ENCODE measurements at regions not wholly inside any gene's neighbourhood (a gene's known extent, or its start where the extent isn't known, plus 50 kb on each side); places are given as distances from the start of the nearest gene placed in this dataset.
A peak's percentile ranks its signal among the peaks of the same experiment; 100 is the strongest.
"Not testable (repeated sequence)": the region's sequence is repeated elsewhere in the genome, so short reads cannot be mapped to it uniquely, and the experiment has no call there.

DNA sequence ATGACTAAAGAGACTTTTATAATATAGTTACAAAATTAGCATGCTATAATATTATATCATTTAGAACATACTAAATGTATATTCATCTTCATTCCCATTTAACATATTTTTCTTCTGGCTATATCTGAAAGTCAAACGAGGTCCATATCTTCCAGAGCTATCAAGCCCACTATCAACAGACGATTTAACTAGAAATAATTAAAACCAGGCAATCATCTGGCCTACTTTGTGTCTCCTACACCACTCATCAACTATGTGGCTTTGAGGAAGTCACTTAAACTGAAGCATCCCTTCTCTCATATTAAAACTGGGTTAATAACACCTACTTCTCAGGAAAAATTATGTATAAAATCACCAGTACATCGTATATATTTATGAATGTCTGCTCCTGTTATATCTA lies 1330.5 kb upstream of the PABPC4L start:
- Histone ChIP-seq H3K4me3 (ENCODE audit: low read length) (no peak overlapping the region), H2AFZ (ENCODE audit: low read depth, low read length) (no peak overlapping the region), H3K4me1 (ENCODE audit: insufficient read depth, low read length) (peaks cover 2% of the 10 kb centered on the region), H3K9me3 (ENCODE audit: low read length) (no peaks in the 10 kb centered on the region), H3K27me3 (ENCODE audit: insufficient read depth, low read length) (no peaks in the 10 kb centered on the region), H3K36me3 (ENCODE audit: insufficient read depth, low read length) (no peaks in the 10 kb centered on the region)

DNA sequence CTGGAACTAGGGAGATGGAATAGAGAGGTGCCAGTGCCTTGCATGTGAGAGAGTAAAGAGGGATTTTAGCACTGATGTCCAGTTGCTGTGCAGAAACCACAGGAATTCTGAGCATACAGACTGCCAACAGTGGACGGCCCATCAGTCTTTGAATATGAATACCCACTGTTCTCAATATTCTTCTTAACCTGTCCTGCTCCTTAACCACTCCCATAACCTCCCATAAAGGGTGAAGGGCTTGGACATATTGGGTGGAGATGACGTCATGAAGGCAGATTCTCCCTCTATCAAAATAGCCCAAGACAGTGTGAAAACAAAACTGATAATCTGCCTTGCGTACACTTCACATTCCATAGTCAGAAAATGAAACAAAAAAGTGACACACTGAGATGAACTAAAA lies 1313.7 kb upstream of the PABPC4L start:
- Histone ChIP-seq H3K27me3 (ENCODE audit: insufficient read depth, low read length) (no peaks in the 10 kb centered on the region), H2AFZ (ENCODE audit: low read depth, low read length) (no peak overlapping the region)

DNA sequence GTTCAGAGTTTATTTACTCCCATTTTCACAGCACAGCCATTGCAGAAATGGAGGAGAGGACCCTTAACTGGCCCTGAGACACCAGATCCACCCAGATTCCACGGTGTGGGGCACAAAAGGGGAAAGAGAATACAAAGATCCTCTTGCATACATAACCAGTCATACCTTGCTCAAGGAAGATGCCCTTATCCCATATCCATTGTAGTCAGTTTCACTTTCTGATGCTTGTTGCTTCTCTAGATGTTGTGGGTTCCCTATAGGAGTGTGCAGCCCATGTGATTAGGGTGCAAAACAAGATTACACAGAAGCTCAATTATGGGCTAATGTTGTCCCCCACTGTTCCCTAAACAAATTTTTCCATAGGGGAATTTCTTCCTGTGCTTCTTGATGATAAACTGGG lies 1309.0 kb upstream of the PABPC4L start:
- no peak overlapping the region for H3K4me3 ChIP-seq (ENCODE audit: low read length)
- H3K27me3 ChIP-seq (ENCODE audit: insufficient read depth, low read length) = no peaks in the 10 kb centered on the region
- H3K36me3 ChIP-seq (ENCODE audit: insufficient read depth, low read length) = no peaks in the 10 kb centered on the region
- H2AFZ ChIP-seq (ENCODE audit: low read depth, low read length) = no peak overlapping the region
- no peaks in the 10 kb centered on the region for H3K9me3 ChIP-seq (ENCODE audit: low read length)
- H3K4me1 ChIP-seq (ENCODE audit: insufficient read depth, low read length) = no peaks in the 10 kb centered on the region

More for the DNA sequence above, 1313.7 kb upstream of the PABPC4L start:
- Histone ChIP-seq H3K9me3 (ENCODE audit: low read length) (no peaks in the 10 kb centered on the region), H3K36me3 (ENCODE audit: insufficient read depth, low read length) (no peaks in the 10 kb centered on the region), H3K4me3 (ENCODE audit: low read length) (no peak overlapping the region), H3K4me1 (ENCODE audit: insufficient read depth, low read length) (no peaks in the 10 kb centered on the region)

DNA sequence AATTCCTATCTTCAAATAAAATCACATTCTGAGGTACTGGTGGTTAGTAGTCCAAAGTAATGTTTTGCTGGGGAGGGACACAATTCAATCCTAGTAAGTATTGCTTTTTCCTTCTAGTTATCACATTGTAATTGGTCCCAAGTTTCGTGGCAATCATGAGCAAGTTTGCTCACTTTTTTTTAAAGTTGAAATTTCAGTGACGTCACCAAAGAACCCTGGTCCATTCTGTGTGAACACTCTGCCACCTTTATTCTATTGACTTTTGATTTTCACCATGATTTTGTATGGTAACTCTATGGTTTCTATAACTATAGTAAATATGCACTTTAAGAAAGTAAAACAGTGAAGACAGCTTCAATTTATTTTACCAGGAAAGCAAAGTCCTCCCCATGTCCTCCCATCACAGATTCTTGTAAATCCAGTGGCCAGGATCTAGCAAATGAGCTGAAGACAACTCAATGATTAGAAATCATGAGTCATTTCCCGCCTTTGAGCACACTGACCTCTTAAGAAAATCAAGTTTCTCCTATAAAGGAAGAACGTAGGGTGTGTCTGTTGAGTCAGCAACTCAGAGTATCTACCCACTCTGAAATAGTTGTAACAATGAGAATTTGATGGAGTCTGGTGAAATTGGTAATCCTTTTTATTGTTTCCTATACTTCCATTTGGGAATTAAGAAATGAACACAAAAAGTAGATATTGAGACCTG lies 1306.6 kb upstream of the PABPC4L start:
- H3K4me1 ChIP-seq (ENCODE audit: insufficient read depth, low read length) = no peaks in the 10 kb centered on the region
- no peaks in the 10 kb centered on the region for H3K9me3 ChIP-seq (ENCODE audit: low read length)
- H2AFZ ChIP-seq (ENCODE audit: low read depth, low read length) = no peak overlapping the region
- no peak overlapping the region for H3K4me3 ChIP-seq (ENCODE audit: low read length)
- H3K27me3 ChIP-seq (ENCODE audit: insufficient read depth, low read length) = no peaks in the 10 kb centered on the region
- no peaks in the 10 kb centered on the region for H3K36me3 ChIP-seq (ENCODE audit: insufficient read depth, low read length)

DNA sequence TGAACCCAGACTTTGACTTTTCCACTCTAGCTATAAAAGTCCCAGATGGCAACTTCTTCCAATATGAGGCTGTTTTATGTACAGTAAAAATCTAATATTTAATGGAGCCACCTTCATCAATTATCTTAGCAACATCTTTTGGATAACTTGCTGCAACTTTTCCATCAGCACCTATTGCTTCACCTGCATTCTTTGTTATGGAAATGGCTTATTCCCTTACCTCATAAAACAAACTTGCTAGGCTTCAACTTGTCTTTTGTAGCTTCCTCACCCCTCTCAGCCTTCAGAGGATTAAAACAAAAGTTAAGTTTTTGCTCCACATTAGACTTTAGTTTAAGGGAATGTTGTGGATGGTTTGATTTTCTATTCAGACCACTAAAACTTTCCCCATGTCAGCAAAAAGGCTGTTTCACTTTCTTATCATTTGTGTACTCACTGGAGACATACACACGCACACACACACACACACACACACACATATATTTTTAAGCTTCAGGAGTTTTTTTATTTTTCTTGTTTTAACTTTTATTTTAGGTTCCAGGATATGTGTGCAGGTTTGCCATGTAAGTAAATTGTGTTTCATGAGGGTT lies 1296.1 kb upstream of the PABPC4L start:
- Histone ChIP-seq H2AFZ (ENCODE audit: low read depth, low read length) (no peak overlapping the region), H3K9me3 (ENCODE audit: low read length) (no peaks in the 10 kb centered on the region), H3K36me3 (ENCODE audit: insufficient read depth, low read length) (no peaks in the 10 kb centered on the region), H3K27me3 (ENCODE audit: insufficient read depth, low read length) (no peaks in the 10 kb centered on the region), H3K4me1 (ENCODE audit: insufficient read depth, low read length) (no peaks in the 10 kb centered on the region), H3K4me3 (ENCODE audit: low read length) (no peak overlapping the region)

DNA sequence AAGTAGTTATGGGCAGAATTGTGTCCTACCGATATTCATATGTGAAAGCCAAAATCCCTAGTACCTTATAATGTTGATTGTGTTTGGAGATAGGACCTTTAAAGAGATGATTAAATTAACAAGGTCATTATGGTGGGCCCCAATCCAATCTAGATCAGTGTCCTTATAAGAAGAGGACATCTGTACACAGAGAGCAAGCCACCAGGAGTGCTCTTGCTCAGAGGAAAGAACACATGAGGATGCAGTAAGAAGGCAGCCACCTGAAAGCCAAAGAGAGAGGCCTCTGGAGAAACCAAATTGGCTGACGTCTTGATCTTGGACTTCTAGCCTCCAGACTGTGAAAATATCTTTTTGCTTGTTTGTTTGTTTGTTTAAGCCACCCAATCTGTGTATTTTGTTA lies 1290.8 kb upstream of the PABPC4L start:
- Histone ChIP-seq H3K4me3 (ENCODE audit: low read length) (no peak overlapping the region), H3K4me1 (ENCODE audit: insufficient read depth, low read length) (no peaks in the 10 kb centered on the region), H3K36me3 (ENCODE audit: insufficient read depth, low read length) (no peaks in the 10 kb centered on the region), H2AFZ (ENCODE audit: low read depth, low read length) (no peak overlapping the region), H3K9me3 (ENCODE audit: low read length) (no peaks in the 10 kb centered on the region), H3K27me3 (ENCODE audit: insufficient read depth, low read length) (no peaks in the 10 kb centered on the region)

DNA sequence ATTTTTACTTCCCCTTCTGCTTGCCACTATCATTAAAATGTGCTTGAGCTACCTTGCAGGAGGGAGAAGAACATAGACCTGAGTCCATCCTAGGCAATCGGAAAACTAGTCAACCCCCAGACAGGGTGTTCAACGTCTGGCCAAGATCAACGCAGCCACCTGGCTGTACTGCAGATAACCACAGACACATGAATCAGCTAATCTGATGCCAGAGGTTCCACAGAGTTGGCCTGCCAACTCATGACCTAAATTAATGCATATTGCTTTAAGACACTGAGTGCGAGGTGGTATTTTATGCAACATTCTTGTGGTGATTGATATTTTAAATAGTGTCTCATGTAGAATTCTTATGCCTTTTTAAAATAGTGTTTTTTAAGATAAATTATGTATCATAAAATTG lies 1283.8 kb upstream of the PABPC4L start:
- Histone ChIP-seq H3K27me3 (ENCODE audit: insufficient read depth, low read length) (no peaks in the 10 kb centered on the region), H2AFZ (ENCODE audit: low read depth, low read length) (no peak overlapping the region), H3K4me1 (ENCODE audit: insufficient read depth, low read length) (no peaks in the 10 kb centered on the region), H3K9me3 (ENCODE audit: low read length) (no peaks in the 10 kb centered on the region), H3K4me3 (ENCODE audit: low read length) (no peak overlapping the region), H3K36me3 (ENCODE audit: insufficient read depth, low read length) (no peaks in the 10 kb centered on the region)

DNA sequence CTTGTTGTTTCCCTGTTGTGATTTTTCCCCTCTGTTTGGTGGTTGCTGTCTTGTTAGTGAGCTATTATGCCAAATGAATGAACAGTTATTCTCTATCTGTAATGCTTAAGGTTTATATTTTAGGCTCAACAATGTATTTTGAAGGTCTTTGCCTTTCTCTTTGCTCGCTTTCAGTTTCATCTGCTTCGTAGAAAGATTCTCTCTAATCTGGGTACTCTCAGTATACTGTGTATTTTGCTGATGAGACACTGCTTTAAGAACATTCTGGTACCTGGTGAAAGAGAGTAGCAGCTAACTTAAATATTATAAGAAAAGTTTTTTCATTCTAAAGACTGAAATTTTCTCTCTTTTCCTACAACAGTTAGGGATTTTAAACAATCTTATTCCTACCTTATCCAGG lies 1274.7 kb upstream of the PABPC4L start:
- Histone ChIP-seq H3K4me1 (ENCODE audit: insufficient read depth, low read length) (no peaks in the 10 kb centered on the region), H3K9me3 (ENCODE audit: low read length) (no peaks in the 10 kb centered on the region), H2AFZ (ENCODE audit: low read depth, low read length) (no peak overlapping the region), H3K36me3 (ENCODE audit: insufficient read depth, low read length) (no peaks in the 10 kb centered on the region), H3K4me3 (ENCODE audit: low read length) (no peak overlapping the region), H3K27me3 (ENCODE audit: insufficient read depth, low read length) (no peaks in the 10 kb centered on the region)

DNA sequence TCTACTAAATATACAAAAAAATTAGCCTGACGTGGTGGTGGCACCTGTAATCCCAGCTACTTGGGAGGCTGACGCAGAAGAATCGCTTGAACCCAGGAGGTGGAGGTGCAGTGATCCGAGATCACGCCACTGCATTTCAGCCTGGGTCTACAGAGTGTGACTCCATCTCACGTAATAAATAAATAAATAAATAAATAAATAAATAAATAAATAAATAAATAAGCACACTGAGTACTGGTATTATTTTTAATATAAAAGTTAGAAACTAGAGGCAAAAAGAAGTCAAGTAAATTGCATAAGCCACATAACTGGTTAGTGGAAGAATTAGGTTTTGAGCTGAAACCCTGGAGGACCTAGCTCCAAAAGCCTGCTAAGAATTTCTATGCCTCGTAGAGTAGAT lies 1262.7 kb upstream of the PABPC4L start:
- Histone ChIP-seq H2AFZ (ENCODE audit: low read depth, low read length) (no peak overlapping the region), H3K4me1 (ENCODE audit: insufficient read depth, low read length) (no peaks in the 10 kb centered on the region), H3K36me3 (ENCODE audit: insufficient read depth, low read length) (no peaks in the 10 kb centered on the region), H3K4me3 (ENCODE audit: low read length) (no peak overlapping the region), H3K27me3 (ENCODE audit: insufficient read depth, low read length) (no peaks in the 10 kb centered on the region), H3K9me3 (ENCODE audit: low read length) (no peaks in the 10 kb centered on the region)

DNA sequence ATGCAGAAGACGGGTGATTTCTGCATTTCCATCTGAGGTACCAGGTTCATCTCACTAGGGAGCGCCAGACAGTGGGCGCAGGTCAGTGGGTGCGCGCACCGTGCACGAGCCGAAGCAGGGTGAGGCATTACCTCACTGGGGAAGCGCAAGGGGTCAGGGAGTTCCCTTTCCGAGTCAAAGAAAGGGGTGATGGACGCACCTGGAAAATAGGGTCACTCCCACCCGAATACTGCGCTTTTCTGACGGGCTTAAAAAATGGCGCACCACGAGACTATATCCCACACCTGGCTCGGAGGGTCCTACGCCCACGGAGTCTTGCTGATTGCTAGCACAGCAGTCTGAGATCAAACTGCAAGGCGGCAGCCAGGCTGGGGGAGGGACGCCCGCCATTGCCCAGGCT lies 1246.0 kb upstream of the PABPC4L start:
- H2AFZ ChIP-seq (ENCODE audit: low read depth, low read length); H3K4me1 ChIP-seq (ENCODE audit: insufficient read depth, low read length); H3K4me3 ChIP-seq (ENCODE audit: low read length); H3K36me3 ChIP-seq (ENCODE audit: insufficient read depth, low read length); H3K27me3 ChIP-seq (ENCODE audit: insufficient read depth, low read length); H3K9me3 ChIP-seq (ENCODE audit: low read length): not testable (repeated sequence)

DNA sequence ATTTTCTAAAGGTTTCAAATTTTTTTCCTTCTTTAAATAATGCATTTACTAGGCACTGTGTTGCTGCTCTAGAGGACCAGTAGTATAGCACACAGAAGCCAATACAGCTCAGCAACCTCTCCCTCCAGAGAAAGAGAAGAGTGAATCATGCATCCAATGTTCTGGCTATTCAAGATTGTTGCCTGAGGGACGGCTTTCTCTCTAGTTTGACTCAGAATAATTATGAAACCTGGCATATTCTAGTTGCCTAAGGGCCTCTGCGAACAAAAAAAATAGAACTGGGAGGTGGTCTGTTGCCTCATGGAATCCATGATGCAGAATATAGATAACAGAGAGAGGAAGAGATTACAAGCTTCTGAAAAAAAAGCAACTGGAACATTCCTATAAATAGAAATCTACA lies 1233.3 kb upstream of the PABPC4L start:
- no peaks in the 10 kb centered on the region for H3K4me1 ChIP-seq (ENCODE audit: insufficient read depth, low read length)
- no peak overlapping the region for H3K4me3 ChIP-seq (ENCODE audit: low read length)
- H2AFZ ChIP-seq (ENCODE audit: low read depth, low read length) = no peak overlapping the region
- no peaks in the 10 kb centered on the region for H3K27me3 ChIP-seq (ENCODE audit: insufficient read depth, low read length)
- H3K36me3 ChIP-seq (ENCODE audit: insufficient read depth, low read length) = no peaks in the 10 kb centered on the region
- H3K9me3 ChIP-seq (ENCODE audit: low read length) = no peaks in the 10 kb centered on the region

DNA sequence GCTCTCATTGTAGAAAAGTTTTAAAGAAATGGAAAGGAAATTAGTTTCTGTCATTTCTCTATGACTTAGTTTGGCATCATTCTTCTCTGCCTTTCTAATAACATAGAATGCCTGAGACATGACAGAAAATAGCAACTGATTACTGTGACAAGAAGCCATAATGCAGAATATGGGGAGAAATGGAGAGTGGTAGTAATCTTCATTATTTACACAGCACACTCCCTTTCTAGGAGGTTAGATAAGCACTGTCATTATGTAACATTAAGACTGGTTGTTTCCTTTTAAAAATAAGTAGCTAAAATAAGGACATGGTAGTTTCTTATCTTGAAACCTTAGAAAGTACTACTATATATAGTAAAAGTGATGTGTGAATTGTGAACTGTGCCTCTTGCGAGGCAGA lies 1227.9 kb upstream of the PABPC4L start:
- no peaks in the 10 kb centered on the region for H3K27me3 ChIP-seq (ENCODE audit: insufficient read depth, low read length)
- H3K4me3 ChIP-seq (ENCODE audit: low read length) = no peak overlapping the region
- no peak overlapping the region for H2AFZ ChIP-seq (ENCODE audit: low read depth, low read length)
- no peaks in the 10 kb centered on the region for H3K36me3 ChIP-seq (ENCODE audit: insufficient read depth, low read length)
- no peaks in the 10 kb centered on the region for H3K4me1 ChIP-seq (ENCODE audit: insufficient read depth, low read length)
- H3K9me3 ChIP-seq (ENCODE audit: low read length) = no peaks in the 10 kb centered on the region

DNA sequence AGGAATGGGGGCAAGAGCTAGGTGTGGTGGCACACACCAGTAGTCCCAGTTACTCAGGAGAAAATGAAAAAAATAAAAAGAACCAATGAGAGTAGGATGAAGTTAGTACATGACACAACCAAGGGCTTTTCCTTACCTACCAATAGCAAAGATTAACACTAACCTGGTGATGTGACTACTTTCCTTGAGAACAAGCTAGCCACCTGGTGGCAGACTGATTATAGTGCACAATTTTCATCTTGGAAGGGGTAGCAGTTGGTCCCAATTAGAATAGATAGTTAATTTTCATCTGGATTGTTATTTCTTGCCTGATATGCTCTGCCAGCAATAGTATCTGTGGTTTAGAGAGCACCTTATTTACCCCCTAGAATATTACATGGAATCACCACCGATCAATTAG lies 1216.8 kb upstream of the PABPC4L start:
- Histone ChIP-seq H3K4me3 (ENCODE audit: low read length) (no peak overlapping the region), H3K27me3 (ENCODE audit: insufficient read depth, low read length) (no peaks in the 10 kb centered on the region), H3K4me1 (ENCODE audit: insufficient read depth, low read length) (no peaks in the 10 kb centered on the region), H3K9me3 (ENCODE audit: low read length) (no peaks in the 10 kb centered on the region), H3K36me3 (ENCODE audit: insufficient read depth, low read length) (no peaks in the 10 kb centered on the region), H2AFZ (ENCODE audit: low read depth, low read length) (no peak overlapping the region)

DNA sequence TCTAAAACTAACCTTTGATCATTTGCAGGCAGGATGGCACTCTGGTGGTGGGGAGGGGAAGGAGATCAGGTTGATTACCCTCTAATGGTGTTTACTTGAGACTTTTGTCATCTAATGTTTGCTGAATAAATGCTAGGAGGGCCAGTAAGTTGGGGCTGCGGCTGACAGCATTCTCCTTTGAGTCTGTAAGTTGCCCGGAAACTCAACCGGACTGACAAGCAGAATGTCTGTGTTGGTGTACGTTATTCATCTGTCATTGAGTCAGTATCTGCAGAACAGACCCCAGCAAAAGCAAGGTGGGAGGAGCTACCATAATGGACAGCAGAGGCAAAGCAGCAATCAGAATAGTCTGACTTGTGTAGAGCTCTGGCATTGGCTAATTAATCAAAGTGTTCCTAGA lies 1210.6 kb upstream of the PABPC4L start:
- no peaks in the 10 kb centered on the region for H3K9me3 ChIP-seq (ENCODE audit: low read length)
- peaks cover 3% of the 10 kb centered on the region for H3K4me1 ChIP-seq (ENCODE audit: insufficient read depth, low read length)
- peak overlapping the region; percentile 73 for H2AFZ ChIP-seq (ENCODE audit: low read depth, low read length)
- H3K27me3 ChIP-seq (ENCODE audit: insufficient read depth, low read length) = no peaks in the 10 kb centered on the region
- H3K36me3 ChIP-seq (ENCODE audit: insufficient read depth, low read length) = no peaks in the 10 kb centered on the region
- H3K4me3 ChIP-seq (ENCODE audit: low read length) = no peak overlapping the region
